LNCaP clone FGC (cell line): ENCODE measurements at regions not wholly inside any gene's neighbourhood (a gene's known extent, or its start where the extent isn't known, plus 50 kb on each side); places are given as distances from the start of the nearest gene placed in this dataset.

ENCODE experiments used
- DNase-seq: peaks from one replicate; pipeline ENCODE4 v3.0.0-alpha.2; 2011; ENCODE audit warnings: low read depth
- H3K4me3 ChIP-seq: 2 replicates; pipeline ENCODE4 v1.5.1; 2011; ENCODE audit warnings: mild to moderate bottlenecking, low read depth, low read length, control low read depth
- TF ChIP-seq, protein P1 (sequence below): IDR thresholded peaks from 2 replicates; pipeline ENCODE4 v1.5.1; 2012; ENCODE audit warnings: mild to moderate bottlenecking; ENCODE audit not compliant: control insufficient read depth, insufficient read depth; ENCODE audit errors: extremely low read depth

GRCh38 chr5:106825374-106825773 is 845.4 kb downstream of the EFNA5 start:
- H3K4me3 ChIP-seq, result no peak overlapping the region
- TF ChIP-seq, protein P1, sequence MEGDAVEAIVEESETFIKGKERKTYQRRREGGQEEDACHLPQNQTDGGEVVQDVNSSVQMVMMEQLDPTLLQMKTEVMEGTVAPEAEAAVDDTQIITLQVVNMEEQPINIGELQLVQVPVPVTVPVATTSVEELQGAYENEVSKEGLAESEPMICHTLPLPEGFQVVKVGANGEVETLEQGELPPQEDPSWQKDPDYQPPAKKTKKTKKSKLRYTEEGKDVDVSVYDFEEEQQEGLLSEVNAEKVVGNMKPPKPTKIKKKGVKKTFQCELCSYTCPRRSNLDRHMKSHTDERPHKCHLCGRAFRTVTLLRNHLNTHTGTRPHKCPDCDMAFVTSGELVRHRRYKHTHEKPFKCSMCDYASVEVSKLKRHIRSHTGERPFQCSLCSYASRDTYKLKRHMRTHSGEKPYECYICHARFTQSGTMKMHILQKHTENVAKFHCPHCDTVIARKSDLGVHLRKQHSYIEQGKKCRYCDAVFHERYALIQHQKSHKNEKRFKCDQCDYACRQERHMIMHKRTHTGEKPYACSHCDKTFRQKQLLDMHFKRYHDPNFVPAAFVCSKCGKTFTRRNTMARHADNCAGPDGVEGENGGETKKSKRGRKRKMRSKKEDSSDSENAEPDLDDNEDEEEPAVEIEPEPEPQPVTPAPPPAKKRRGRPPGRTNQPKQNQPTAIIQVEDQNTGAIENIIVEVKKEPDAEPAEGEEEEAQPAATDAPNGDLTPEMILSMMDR, result no peak
- no peak for DNase-seq

GRCh38 chr5:106822851-106823250 is 847.9 kb downstream of the EFNA5 start:
- TF ChIP-seq, protein P1, result no peak
- no peak for DNase-seq
- H3K4me3 ChIP-seq, result no peak overlapping the region

DNA sequence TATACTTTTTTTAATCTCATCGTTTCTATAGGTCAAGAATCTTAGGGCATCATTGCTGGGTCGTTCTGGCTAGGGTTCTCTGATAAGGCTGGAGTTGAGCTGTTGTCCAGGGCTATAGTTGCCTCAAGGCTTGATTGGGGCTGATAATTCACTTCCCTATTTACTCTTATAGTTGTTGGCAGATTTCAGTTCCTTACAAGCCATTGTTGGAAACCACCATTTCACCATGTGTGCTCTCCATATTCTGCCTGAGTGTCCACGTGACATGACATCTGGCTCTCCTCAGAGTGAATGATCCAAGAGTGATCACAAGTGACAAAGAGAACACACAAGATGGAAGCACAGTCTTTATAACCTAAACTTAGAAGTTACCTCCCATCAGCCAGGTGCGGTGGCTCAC is 852.2 kb downstream of the EFNA5 start:
- TF ChIP-seq, protein P1, result no peak
- H3K4me3 ChIP-seq, result no peak overlapping the region
- DNase-seq, result no peak

- H3K4me3 ChIP-seq, result no peak overlapping the region
- TF ChIP-seq, protein P1, result no peak
- DNase-seq, result no peak
Observed at GRCh38 chr5:106814961-106815360, 855.8 kb downstream of the EFNA5 start.

GRCh38 chr5:106801554-106801953 is 869.2 kb downstream of the EFNA5 start:
- no peak for DNase-seq
- TF ChIP-seq, protein P1, result no peak
- no peak overlapping the region for H3K4me3 ChIP-seq

DNA sequence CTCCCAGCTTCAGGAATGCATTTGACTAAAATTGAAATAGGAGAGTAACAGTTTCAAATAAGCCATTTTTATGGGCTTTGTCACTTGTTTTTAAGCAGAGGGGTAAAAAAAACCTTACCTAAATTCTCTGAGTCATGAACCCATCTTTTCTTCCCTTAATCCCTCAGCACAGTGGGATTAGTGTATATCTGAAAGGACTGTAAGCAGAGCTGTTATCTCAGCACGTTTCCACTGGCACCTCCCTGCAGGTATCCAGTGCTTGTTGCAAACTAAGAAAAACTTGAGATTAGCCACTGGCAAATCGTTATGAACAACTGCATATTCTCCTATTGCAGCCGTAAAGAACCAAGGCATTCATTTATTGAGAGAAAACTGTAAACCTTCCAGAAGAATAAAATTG is 872.7 kb downstream of the EFNA5 start:
- H3K4me3 ChIP-seq, result no peak overlapping the region
- DNase-seq, result no peak
- TF ChIP-seq, protein P1, result no peak

- no peak for DNase-seq
- no peak overlapping the region for H3K4me3 ChIP-seq
- TF ChIP-seq, protein P1, result no peak
Observed at GRCh38 chr5:106796081-106796480, 874.7 kb downstream of the EFNA5 start.
